Stomach smooth muscle (tissue), 2 donors: ENCODE measurements at regions not wholly inside any gene's neighbourhood (a gene's known extent, or its start where the extent isn't known, plus 50 kb on each side); places are given as distances from the start of the nearest gene placed in this dataset.

Experiments
- H3K27ac ChIP-seq: one replicate; pipeline ENCODE4 v1.7.0; 2013; ENCODE audit warnings: mild to moderate bottlenecking, low read length, inconsistent platforms
- H3K27me3 ChIP-seq, 2 donors: one replicate each; pipeline ENCODE4 v1.7.0; 2013; ENCODE audit warnings: low read length in 2 of 2; ENCODE audit not compliant: insufficient read depth in 2 of 2, control insufficient read depth in 1 of 2
- H3K36me3 ChIP-seq, 2 donors: one replicate each; pipeline ENCODE4 v1.7.0; 2013; ENCODE audit warnings: low read length in 2 of 2; ENCODE audit not compliant: control insufficient read depth in 2 of 2, insufficient read depth in 2 of 2
- H3K4me1 ChIP-seq: one replicate; pipeline ENCODE4 v1.7.0; 2013; ENCODE audit warnings: low read length; ENCODE audit not compliant: control insufficient read depth, insufficient read depth
- H3K4me3 ChIP-seq, 2 donors: one replicate each; pipeline ENCODE4 v1.7.0; 2013; ENCODE audit warnings: low read length in 2 of 2
- H3K9ac ChIP-seq, 2 donors: one replicate each; pipeline ENCODE4 v1.7.0; 2013; ENCODE audit warnings: low read length in 2 of 2, mild to moderate bottlenecking in 1 of 2
- H3K9me3 ChIP-seq, 2 donors: one replicate each; pipeline ENCODE4 v1.7.0; 2013; ENCODE audit warnings: low read length in 2 of 2; ENCODE audit not compliant: control insufficient read depth in 2 of 2
- donor health status: healthy.
- donor health status: Pancreatic carcinoma.

GRCh38 chr19:31772915-31773314 lies 423.7 kb upstream of the TSHZ3 start:
- no peak overlapping the region for H3K4me3 ChIP-seq
- no peaks in the 10 kb centered on the region for H3K9me3 ChIP-seq
- no peaks in the 10 kb centered on the region for H3K36me3 ChIP-seq
- no peak overlapping the region for H3K27ac ChIP-seq
- H3K27me3 ChIP-seq = no peaks in the 10 kb centered on the region
- H3K9ac ChIP-seq = no peak overlapping the region
- H3K4me1 ChIP-seq = no peaks in the 10 kb centered on the region

- H3K36me3 ChIP-seq = no peaks in the 10 kb centered on the region
- no peak overlapping the region for H3K4me3 ChIP-seq
- no peaks in the 10 kb centered on the region for H3K4me1 ChIP-seq
- no peaks in the 10 kb centered on the region for H3K9me3 ChIP-seq
- no peaks in the 10 kb centered on the region for H3K27me3 ChIP-seq
- H3K9ac ChIP-seq = no peak overlapping the region
- H3K27ac ChIP-seq = no peak overlapping the region
These were observed 432.3 kb upstream of the TSHZ3 start for GRCh38 chr19:31781542-31781941.

- no peaks in the 10 kb centered on the region for H3K36me3 ChIP-seq
- no peak overlapping the region for H3K4me3 ChIP-seq
- H3K9ac ChIP-seq = no peak overlapping the region
- H3K27ac ChIP-seq = no peak overlapping the region
- no peaks in the 10 kb centered on the region for H3K27me3 ChIP-seq
- no peaks in the 10 kb centered on the region for H3K4me1 ChIP-seq
- no peaks in the 10 kb centered on the region for H3K9me3 ChIP-seq
These were observed 434.4 kb upstream of the TSHZ3 start for GRCh38 chr19:31783592-31783991.

- H3K9me3 ChIP-seq = no peaks in the 10 kb centered on the region
- no peaks in the 10 kb centered on the region for H3K36me3 ChIP-seq
- no peak overlapping the region for H3K27ac ChIP-seq
- H3K27me3 ChIP-seq = no peaks in the 10 kb centered on the region
- H3K9ac ChIP-seq = no peak overlapping the region
- no peaks in the 10 kb centered on the region for H3K4me1 ChIP-seq
- no peak overlapping the region for H3K4me3 ChIP-seq
These were observed 435.4 kb upstream of the TSHZ3 start for GRCh38 chr19:31784671-31785101.

- Histone ChIP-seq H3K4me1 (no peaks in the 10 kb centered on the region), H3K27me3 (no peaks in the 10 kb centered on the region), H3K27ac (no peak overlapping the region), H3K9ac (no peak overlapping the region), H3K9me3 (no peaks in the 10 kb centered on the region), H3K4me3 (no peak overlapping the region), H3K36me3 (no peaks in the 10 kb centered on the region)
These were observed 452.4 kb upstream of the TSHZ3 start for GRCh38 chr19:31801611-31802010.

- no peaks in the 10 kb centered on the region for H3K27me3 ChIP-seq
- no peaks in the 10 kb centered on the region for H3K4me1 ChIP-seq
- no peak overlapping the region for H3K4me3 ChIP-seq
- H3K27ac ChIP-seq = no peak overlapping the region
- no peak overlapping the region for H3K9ac ChIP-seq
- H3K36me3 ChIP-seq = no peaks in the 10 kb centered on the region
- no peaks in the 10 kb centered on the region for H3K9me3 ChIP-seq
These were observed 454.7 kb upstream of the TSHZ3 start for GRCh38 chr19:31803835-31804446.

GRCh38 chr19:31804668-31805067 lies 455.4 kb upstream of the TSHZ3 start:
- Histone ChIP-seq H3K27me3 (no peaks in the 10 kb centered on the region), H3K4me1 (no peaks in the 10 kb centered on the region), H3K9me3 (no peaks in the 10 kb centered on the region), H3K27ac (no peak overlapping the region), H3K4me3 (no peak overlapping the region), H3K9ac (no peak overlapping the region), H3K36me3 (no peaks in the 10 kb centered on the region)

GRCh38 chr19:31810536-31811109 lies 461.4 kb upstream of the TSHZ3 start:
- Histone ChIP-seq H3K36me3 (no peaks in the 10 kb centered on the region), H3K4me1 (no peaks in the 10 kb centered on the region), H3K9me3 (no peaks in the 10 kb centered on the region), H3K4me3 (no peak overlapping the region), H3K27me3 (no peaks in the 10 kb centered on the region), H3K9ac (no peak overlapping the region), H3K27ac (no peak overlapping the region)

GRCh38 chr19:31817971-31818797 lies 468.9 kb upstream of the TSHZ3 start:
- Histone ChIP-seq H3K27ac (no peak overlapping the region), H3K9ac (no peak overlapping the region)

GRCh38 chr19:31818798-31819105 lies 469.5 kb upstream of the TSHZ3 start:
- H3K9ac ChIP-seq = no peak overlapping the region
- H3K27ac ChIP-seq = no peak overlapping the region
- H3K9me3 ChIP-seq = no peaks in the 10 kb centered on the region
- H3K4me3 ChIP-seq = no peak overlapping the region
- no peaks in the 10 kb centered on the region for H3K36me3 ChIP-seq
- no peaks in the 10 kb centered on the region for H3K4me1 ChIP-seq
- H3K27me3 ChIP-seq = no peaks in the 10 kb centered on the region

More at GRCh38 chr19:31817971-31818797, 468.9 kb upstream of the TSHZ3 start:
- no peak overlapping the region for H3K4me3 ChIP-seq
- no peaks in the 10 kb centered on the region for H3K9me3 ChIP-seq
- no peaks in the 10 kb centered on the region for H3K4me1 ChIP-seq
- no peaks in the 10 kb centered on the region for H3K27me3 ChIP-seq
- no peaks in the 10 kb centered on the region for H3K36me3 ChIP-seq

- Histone ChIP-seq H3K27ac (no peak overlapping the region), H3K9ac (no peak overlapping the region), H3K4me3 (no peak overlapping the region), H3K9me3 (no peaks in the 10 kb centered on the region), H3K4me1 (no peaks in the 10 kb centered on the region), H3K27me3 (no peaks in the 10 kb centered on the region), H3K36me3 (no peaks in the 10 kb centered on the region)
These were observed 470.6 kb upstream of the TSHZ3 start for GRCh38 chr19:31819837-31820236.
